Keratinocyte (primary cell): ENCODE measurements at regions not wholly inside any gene's neighbourhood (a gene's known extent, or its start where the extent isn't known, plus 50 kb on each side); places are given as distances from the start of the nearest gene placed in this dataset.
"Not testable (repeated sequence)": the region's sequence is repeated elsewhere in the genome, so short reads cannot be mapped to it uniquely, and the experiment has no call there.

ENCODE experiments used
- EZH2 ChIP-seq: IDR thresholded peaks from one replicate; pipeline ENCODE4 v1.6.1; 2012; ENCODE audit warnings: inconsistent platforms, mild to moderate bottlenecking, low read length, moderate library complexity
- TF ChIP-seq, protein P1 (sequence below), 3 experiments: IDR thresholded peaks in 1 of 3; conservative IDR thresholded peaks in 1 of 3; optimal IDR thresholded peaks in 1 of 3; 2 replicates in 2 of 3; 3 replicates in 1 of 3; pipeline versions ENCODE3 to v1.5.1; 2011; ENCODE audit warnings: low read length in 3 of 3, mild to moderate bottlenecking in 3 of 3, moderate library complexity in 2 of 3, control low read depth in 1 of 3, inconsistent platforms in 1 of 3; ENCODE audit not compliant: insufficient read depth in 2 of 3; ENCODE audit errors: extremely low read depth in 1 of 3

DNA sequence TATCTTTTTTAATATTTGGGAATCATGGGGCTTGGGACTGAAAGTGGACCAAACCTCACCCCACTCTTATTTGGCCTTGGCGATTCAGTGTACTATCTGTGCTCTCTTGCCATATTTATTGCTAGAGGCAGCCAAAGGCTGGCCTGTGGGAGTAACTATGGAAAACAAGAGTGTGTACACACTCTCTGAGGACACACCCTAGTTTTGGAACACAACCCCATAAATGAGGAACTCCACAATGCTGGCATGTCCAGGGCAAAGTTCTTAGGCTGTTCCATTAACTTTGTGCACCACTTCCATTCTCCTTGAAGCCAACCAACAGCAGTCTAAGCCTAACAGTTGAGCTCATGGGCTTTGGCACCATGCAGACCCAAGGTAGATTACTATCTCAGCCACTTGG, 54.9 kb upstream of the LANCL3 start:
- TF ChIP-seq, protein P1, sequence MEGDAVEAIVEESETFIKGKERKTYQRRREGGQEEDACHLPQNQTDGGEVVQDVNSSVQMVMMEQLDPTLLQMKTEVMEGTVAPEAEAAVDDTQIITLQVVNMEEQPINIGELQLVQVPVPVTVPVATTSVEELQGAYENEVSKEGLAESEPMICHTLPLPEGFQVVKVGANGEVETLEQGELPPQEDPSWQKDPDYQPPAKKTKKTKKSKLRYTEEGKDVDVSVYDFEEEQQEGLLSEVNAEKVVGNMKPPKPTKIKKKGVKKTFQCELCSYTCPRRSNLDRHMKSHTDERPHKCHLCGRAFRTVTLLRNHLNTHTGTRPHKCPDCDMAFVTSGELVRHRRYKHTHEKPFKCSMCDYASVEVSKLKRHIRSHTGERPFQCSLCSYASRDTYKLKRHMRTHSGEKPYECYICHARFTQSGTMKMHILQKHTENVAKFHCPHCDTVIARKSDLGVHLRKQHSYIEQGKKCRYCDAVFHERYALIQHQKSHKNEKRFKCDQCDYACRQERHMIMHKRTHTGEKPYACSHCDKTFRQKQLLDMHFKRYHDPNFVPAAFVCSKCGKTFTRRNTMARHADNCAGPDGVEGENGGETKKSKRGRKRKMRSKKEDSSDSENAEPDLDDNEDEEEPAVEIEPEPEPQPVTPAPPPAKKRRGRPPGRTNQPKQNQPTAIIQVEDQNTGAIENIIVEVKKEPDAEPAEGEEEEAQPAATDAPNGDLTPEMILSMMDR (optimal IDR thresholded peaks at IDR 0.05 in 1 of 3, IDR thresholded peaks at IDR 0.05 in 1 of 3, conservative IDR thresholded peaks at IDR 0.05 in 1 of 3; ENCODE audit: extremely low read depth in 1 of 3, insufficient read depth in 2 of 3, low read length in 3 of 3) = not testable (repeated sequence)
- TF ChIP-seq EZH2 = not testable (repeated sequence)
